GM20000 (cell line): ENCODE measurements at regions not wholly inside any gene's neighbourhood (a gene's known extent, or its start where the extent isn't known, plus 50 kb on each side); places are given as distances from the start of the nearest gene placed in this dataset.

Experiments
- DNase-seq: peaks from one replicate; pipeline ENCODE4 v3.0.0; 2012; ENCODE audit warnings: low spot score
- CTCF ChIP-seq: IDR thresholded peaks from 2 replicates; pipeline ENCODE4 v1.5.1; 2012; ENCODE audit warnings: mild to moderate bottlenecking, control low read depth; ENCODE audit errors: extremely low read depth, missing control alignments

GRCh38 chr3:25964141-25964540 lies 174.3 kb downstream of the OXSM start:
- DNase-seq = no peak
- no peak for TF ChIP-seq CTCF

DNA sequence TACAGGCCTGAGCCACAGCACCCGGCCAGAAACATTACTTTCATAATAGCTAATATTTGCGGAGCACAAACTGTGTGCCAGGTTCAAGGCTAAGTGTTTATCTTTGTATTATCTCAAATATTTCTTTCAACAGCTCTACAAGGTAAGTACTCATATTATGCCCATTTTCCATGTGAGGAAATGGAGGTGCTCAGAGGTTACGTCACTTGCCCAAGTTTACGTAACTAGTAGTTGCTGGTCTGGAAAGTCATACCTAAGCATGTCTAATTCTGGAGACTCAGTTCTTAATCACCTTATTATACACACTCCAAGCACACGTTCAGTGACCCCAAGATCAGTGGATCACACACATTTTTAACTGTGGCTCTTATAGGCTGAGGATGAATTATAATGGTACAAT lies 177.5 kb downstream of the OXSM start:
- no peak for TF ChIP-seq CTCF
- no peak for DNase-seq

- TF ChIP-seq CTCF = no peak
- DNase-seq = no peak
Observed at GRCh38 chr3:25971736-25972135, 181.8 kb downstream of the OXSM start.

DNA sequence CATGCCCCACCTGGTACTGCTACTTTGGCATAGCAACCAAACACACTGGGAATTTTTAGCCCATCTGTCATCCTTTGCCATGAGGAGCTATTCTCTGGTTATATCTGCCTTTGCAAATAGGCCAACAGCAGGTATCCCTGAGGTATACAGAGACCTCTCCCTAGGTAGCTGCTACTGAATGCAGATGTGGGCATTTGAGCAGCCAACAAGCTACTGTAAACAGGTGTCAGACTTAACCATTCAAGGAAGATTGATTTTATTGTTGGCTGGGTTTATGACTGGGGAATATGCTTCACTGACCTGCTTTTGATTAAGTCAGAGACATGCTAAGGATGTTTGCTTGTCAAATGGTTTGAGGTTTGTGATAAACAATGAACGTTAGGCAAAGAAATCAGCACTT lies 183.2 kb downstream of the OXSM start:
- DNase-seq = no peak
- TF ChIP-seq CTCF = no peak

DNA sequence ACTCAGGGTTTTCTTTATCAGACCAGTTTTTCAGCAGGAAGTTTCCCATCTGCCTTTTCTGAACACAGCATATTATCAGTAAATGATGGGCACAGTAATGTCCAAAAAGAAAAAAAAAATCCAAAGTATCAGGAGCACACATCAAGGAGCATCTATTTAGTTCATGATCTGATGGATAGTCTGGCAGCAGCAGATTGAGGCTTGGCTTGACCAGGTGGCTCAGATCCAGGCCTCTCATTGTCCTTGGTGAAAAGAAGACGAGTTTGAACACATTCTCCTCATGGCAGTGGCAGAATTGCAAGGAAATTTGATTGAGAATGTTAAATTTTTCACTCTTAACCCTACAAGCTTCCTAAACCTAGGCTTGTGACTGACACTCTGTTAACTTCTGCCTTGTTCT lies 192.9 kb downstream of the OXSM start:
- DNase-seq = no peak
- TF ChIP-seq CTCF = no peak

- no peak for DNase-seq
- no peak for TF ChIP-seq CTCF
Observed at GRCh38 chr3:25985621-25986020, 195.7 kb downstream of the OXSM start.

DNA sequence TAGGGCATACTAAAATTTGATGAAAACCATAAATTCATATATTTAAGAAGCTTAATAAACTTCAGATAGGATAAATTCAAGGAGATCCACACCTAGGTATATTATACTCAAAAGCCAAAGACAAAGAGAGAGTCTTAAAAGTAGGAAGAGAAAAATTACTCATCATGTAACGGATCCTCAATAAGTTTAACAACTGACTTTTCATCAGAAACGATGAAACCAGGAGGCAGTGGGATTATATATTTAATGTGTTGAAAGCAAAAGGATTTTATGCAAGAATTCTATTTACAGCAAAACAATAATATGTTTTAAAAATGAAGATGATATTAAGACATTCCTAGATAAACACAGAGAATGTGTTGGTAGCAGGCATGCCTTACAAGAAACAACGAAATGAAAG lies 202.7 kb downstream of the OXSM start:
- no peak for DNase-seq
- no peak for TF ChIP-seq CTCF

DNA sequence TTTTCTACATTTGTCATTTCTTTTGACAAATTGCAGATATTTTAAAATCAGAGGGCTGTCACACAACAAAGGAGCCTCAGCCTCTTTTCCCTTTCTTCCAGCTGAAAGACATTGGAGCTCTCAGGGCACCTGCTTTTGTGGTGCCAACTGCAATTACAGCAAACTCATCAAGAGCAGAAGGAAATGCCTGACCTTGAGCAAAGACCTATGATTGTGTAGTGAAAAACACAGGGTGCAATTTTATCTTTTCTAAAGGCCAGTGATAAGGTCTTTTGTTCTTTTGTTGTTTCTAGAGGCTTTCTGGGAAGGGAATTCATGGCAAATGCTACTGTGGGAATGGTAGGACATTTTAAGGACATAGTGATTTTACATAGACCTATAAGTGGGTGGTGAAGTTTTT lies 214.3 kb downstream of the OXSM start:
- no peak for DNase-seq
- TF ChIP-seq CTCF = no peak
